Neural progenitor cell (in vitro differentiated cells): ENCODE measurements at regions not wholly inside any gene's neighbourhood (a gene's known extent, or its start where the extent isn't known, plus 50 kb on each side); places are given as distances from the start of the nearest gene placed in this dataset.

Experiments
- EZH2phosphoT487 ChIP-seq: fragments of 200-600 bp; sonication (generic); IDR thresholded peaks from 2 replicates; pipeline ENCODE4 v1.6.1; 2017; ENCODE audit warnings: antibody characterized with exemption
- TF ChIP-seq, protein P1 (sequence below): fragments of 200-600 bp; sonication (generic); IDR thresholded peaks from 2 replicates; pipeline ENCODE4 v1.5.1; 2017; ENCODE audit warnings: antibody characterized with exemption, mild to moderate bottlenecking

DNA sequence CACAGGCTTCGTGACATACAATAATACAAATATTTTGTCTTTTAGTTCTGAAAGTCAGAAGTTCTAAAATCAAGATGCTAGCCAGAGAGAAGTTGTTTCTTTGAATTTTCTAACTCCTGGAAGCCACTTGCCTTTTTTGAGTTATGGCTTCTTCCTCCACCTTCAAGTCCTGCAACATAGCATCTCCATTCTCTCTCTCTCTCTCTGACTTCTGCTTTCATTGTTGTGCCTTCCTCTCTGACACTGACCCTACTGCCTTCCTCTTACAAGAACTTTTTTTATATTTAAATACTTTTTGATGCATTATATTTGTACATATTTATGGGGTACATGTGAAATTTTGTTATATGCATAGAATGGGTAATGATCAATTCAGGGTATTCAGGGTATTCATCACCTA, 205.9 kb downstream of the MAP2K6 start:
- TF ChIP-seq, protein P1, sequence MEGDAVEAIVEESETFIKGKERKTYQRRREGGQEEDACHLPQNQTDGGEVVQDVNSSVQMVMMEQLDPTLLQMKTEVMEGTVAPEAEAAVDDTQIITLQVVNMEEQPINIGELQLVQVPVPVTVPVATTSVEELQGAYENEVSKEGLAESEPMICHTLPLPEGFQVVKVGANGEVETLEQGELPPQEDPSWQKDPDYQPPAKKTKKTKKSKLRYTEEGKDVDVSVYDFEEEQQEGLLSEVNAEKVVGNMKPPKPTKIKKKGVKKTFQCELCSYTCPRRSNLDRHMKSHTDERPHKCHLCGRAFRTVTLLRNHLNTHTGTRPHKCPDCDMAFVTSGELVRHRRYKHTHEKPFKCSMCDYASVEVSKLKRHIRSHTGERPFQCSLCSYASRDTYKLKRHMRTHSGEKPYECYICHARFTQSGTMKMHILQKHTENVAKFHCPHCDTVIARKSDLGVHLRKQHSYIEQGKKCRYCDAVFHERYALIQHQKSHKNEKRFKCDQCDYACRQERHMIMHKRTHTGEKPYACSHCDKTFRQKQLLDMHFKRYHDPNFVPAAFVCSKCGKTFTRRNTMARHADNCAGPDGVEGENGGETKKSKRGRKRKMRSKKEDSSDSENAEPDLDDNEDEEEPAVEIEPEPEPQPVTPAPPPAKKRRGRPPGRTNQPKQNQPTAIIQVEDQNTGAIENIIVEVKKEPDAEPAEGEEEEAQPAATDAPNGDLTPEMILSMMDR, result no peak
- TF ChIP-seq EZH2phosphoT487, result no peak
